HEK293T (cell line): ENCODE measurements at regions not wholly inside any gene's neighbourhood (a gene's known extent, or its start where the extent isn't known, plus 50 kb on each side); places are given as distances from the start of the nearest gene placed in this dataset.

Experiments
- ELF4 ChIP-seq: fragments of 450-650 bp; IDR thresholded peaks from 2 replicates; pipeline ENCODE4 v1.6.1; 2017; ENCODE audit warnings: antibody characterized with exemption
- SUZ12 ChIP-seq: fragments of 450-650 bp; IDR thresholded peaks from 2 replicates; pipeline ENCODE4 v1.6.1; 2016; ENCODE audit warnings: mild to moderate bottlenecking

DNA sequence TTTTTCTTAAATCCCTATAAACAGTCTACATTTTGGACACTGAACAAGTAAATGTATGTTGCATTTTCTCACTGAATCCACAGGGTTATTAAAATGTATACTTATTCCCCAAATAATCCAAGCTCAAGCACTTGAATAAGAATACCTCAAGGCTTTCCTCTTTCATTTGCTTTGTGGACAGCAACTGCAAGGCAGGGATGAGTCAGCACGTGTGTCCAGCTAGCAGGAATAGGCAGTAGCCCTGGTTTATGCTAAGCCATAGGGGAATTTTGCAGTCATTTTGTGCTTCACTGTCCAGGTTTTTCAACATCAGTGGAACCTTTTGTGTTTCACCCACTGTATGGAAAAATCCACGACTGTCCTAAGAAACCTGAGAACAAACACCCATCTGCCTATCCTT lies 96.7 kb upstream of the KCNMB2 start:
- no peak for TF ChIP-seq SUZ12
- TF ChIP-seq ELF4 = no peak
